GM10266 (cell line): ENCODE measurements at regions not wholly inside any gene's neighbourhood (a gene's known extent, or its start where the extent isn't known, plus 50 kb on each side); places are given as distances from the start of the nearest gene placed in this dataset.
"Not testable (repeated sequence)": the region's sequence is repeated elsewhere in the genome, so short reads cannot be mapped to it uniquely, and the experiment has no call there.

Source experiments
- DNase-seq: peaks from one replicate; pipeline ENCODE4 v3.0.0; 2012; ENCODE audit errors: extremely low spot score
- TF ChIP-seq, protein P1 (sequence below): IDR thresholded peaks from 2 replicates; pipeline ENCODE4 v1.5.1; 2012; ENCODE audit warnings: mild to moderate bottlenecking, low read depth; ENCODE audit not compliant: control insufficient read depth, insufficient read depth; ENCODE audit errors: missing control alignments

GRCh38 chr16:8417145-8417544 lies 173.2 kb downstream of the TMEM114 start:
- TF ChIP-seq, protein P1, sequence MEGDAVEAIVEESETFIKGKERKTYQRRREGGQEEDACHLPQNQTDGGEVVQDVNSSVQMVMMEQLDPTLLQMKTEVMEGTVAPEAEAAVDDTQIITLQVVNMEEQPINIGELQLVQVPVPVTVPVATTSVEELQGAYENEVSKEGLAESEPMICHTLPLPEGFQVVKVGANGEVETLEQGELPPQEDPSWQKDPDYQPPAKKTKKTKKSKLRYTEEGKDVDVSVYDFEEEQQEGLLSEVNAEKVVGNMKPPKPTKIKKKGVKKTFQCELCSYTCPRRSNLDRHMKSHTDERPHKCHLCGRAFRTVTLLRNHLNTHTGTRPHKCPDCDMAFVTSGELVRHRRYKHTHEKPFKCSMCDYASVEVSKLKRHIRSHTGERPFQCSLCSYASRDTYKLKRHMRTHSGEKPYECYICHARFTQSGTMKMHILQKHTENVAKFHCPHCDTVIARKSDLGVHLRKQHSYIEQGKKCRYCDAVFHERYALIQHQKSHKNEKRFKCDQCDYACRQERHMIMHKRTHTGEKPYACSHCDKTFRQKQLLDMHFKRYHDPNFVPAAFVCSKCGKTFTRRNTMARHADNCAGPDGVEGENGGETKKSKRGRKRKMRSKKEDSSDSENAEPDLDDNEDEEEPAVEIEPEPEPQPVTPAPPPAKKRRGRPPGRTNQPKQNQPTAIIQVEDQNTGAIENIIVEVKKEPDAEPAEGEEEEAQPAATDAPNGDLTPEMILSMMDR: no peak

DNA sequence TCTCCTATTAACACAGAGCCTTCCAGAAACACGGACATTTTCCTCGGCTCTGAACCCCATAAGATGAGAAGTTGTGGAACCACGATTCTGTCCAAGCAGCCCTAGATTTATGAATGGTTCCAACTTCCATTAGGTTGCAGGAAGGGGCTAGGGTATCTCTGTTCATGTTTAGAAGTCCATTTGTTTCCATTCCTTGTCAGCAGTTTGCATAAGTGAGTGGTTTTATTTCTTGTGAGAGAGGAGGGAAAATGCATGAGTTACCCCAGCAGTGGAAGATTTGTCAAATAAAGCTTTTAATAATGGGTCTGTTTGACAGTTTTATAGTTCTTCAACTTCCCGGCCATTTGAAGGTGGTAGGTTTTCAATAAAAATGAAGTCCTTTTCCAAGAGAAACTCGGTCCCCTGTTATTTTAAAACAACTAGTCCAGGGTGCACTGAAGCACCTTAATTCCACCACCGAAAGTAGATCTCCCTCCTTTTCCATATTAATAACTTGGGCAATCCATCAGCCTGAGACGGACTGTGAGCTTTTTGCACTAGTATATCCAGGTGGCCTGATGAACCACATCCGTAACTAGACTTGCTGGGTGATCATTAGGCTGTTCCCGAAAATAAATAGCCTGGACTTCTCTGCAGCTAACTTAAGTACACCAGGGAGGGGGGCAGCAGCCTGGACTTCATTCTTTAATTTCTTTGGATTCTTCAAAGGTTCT lies 181.3 kb downstream of the TMEM114 start:
- no peak for DNase-seq
- TF ChIP-seq, protein P1: no peak

More at GRCh38 chr16:8417145-8417544, 173.2 kb downstream of the TMEM114 start:
- no peak for DNase-seq

DNA sequence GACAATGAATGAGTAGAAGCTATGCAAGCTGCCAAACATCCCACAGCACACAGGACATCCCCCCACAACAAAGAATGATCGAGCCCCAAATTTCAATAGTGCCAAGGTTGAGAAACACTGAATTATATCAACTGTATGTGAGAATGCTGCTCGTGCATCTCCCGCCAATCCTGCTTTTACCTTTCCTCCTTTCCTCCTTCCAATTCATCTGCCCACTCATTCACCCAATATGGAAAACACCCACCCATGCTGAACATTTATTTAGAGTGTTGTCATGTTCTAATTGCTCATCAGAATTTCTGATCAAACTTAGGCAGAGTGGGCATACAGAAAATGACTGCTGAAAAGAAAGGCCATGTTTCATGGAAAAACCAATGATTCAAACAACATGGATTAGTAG lies 183.0 kb downstream of the TMEM114 start:
- DNase-seq: no peak
- TF ChIP-seq, protein P1: no peak

DNA sequence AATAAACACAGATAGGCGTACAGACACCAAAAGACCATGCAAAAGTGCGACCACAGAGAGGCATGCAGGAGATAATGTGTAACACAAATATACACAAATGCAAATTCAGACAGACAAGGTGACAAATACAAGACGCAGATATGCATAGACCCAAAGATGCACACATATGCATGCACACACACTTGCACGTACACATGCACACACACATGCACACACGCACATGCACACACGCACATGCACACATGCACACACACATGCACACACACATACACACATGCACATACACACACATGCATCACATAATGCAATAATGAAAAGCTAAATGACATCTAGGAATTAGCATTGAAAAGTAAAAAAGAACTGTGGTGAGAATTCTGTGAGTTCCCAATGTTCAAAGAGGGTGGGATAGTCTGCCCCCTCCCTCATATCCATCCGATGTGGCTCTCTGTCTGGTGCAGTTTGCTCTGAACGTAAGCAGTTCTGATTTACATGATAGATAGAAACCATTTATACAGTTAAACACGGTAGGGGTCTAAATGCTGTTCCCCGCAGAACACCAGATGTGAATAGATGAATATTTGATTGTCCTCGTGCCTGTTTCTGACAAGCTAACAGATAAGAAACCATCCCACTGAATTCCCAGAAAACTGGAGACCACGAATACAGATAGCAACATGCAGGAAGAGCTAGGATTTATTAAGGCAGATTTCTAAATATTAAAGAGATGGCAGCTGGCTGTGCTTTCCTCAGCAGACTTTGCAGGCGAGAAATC lies 186.1 kb downstream of the TMEM114 start:
- DNase-seq: no peak

DNA sequence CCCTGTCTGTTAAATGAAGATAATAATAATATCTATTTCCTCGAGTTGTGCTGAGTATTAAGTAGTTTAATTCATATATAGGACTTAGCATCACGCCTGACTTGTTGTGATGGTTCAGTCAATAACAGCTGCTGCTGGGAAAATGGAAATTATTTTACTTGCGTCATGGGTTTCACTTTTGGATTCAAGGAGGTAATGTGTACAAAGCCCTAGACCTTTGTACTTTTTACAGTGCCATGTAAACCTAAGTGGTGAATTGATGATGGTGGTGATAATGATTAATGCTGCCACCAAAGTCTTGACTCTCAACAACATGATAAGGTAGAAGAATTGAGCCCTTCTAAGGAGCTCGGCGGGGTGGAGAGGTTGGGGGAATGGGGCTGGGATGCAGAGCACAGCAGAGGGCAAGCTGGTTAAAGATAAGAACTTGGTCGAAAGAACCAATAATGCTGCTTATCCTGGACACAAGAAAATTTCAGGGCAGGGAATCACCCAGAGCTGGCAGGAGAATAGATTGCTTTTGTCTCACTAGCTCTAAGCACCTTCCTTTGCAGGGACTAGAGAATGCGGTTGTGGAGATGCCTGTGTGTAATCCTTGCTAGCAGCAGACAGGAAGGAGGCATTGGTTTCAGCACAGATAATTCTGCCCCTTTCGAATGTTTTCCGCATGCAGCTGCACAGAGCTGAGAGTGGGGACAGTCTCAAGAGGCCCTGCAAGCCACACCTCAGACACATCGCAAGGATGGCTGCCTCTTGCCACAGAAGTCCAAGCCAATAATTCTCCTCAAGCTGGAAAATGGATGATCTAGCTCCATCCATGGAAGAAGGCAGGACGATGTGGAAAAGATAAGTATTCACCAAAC lies 187.1 kb downstream of the TMEM114 start:
- no peak for DNase-seq
- TF ChIP-seq, protein P1: no peak

More for the DNA sequence above, 186.1 kb downstream of the TMEM114 start:
- TF ChIP-seq, protein P1: no peak

DNA sequence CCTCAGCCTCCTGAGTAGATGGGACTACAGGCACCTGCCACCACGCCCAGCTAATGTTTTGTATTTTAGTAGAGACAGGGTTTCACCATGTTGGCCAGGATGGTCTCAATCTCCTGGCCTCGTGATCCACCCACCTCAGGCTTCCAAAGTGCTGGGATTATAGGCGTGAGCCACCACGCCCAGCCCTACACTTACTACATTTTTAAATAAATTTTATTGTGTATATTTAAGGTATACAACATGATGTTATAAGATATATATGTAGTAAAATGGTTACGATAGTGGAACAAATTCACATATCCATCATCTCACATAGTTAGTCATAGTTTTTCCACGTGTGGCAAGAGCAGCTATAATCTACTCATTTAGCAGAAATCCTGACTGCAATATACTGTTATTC lies 189.6 kb downstream of the TMEM114 start:
- DNase-seq: not testable (repeated sequence)

- TF ChIP-seq, protein P1: no peak
- DNase-seq: no peak
These were observed 191.8 kb downstream of the TMEM114 start for GRCh38 chr16:8398548-8398947.
